ENCODE measurements at regions not wholly inside any gene's neighbourhood (a gene's known extent, or its start where the extent isn't known, plus 50 kb on each side); places are given as distances from the start of the nearest gene placed in this dataset.

DNA sequence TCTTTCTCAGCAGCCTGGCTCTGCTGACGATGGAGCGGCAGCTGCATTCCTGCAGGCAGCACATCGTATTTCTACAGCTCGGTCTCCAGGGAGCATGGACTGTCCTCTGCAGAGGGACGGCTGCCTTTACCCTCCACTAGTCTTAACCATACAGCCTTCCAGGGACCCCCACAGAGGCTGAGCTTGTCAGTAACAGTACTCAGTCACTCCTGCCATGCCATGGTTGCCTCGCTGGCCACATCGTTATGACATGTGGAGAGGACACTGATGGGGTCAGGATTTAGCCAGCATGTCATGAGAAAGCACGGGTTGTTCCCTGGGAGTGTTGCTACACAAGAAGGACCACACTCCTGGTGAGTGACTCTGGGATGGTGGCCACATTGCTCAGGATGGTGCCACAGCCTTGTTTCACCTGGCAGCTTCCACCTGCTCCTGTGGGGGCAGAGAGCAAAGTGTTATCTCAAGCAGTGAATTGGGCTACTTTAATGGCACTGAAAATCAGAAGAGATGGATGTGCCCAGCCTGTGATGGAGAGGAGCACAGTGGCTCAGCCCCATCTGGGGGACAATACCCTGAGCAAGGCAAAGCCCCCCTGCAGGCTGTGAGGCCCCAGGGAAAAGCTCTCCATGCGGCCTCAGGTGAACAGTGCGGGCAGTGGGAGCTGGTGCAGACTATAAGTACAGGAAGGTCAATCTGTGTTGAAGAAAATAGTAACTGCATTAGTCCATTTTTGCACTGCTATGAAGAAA, 443.9 kb downstream of the TCERG1L start:
- DNase-seq (ENCODE audit: low read depth): no peak

DNA sequence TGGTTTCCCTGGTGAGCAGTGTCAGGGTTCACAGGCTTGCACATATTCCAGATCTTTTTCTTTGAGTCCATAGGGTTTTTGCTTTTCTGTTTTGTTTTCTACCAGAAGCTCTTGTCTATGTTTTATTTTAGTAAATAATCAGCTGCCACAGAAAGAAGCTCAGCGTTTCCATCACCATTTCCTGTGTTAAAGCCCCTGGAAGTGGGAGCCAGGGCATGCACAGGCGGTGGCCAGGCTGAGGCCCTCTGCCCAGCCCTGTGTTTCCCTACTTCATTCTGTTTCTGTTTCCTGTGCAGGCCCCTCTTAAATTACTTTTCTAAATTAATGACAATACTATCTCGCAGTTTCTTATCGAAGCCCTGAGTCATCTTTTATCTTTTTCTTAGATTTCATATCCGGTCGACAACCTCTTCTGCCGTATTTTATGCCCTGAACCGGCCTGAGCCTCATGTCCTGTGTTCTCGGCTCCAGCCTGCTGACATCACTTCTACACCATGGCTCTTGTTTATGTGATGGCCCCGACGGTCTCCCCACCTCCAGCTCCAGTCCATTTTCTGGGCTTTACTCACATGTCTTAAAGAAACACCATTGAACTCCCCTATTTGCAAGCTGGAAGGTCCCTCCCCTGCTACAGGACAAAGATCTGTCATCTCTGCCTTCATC, 442.2 kb downstream of the TCERG1L start:
- DNase-seq (ENCODE audit: low read depth): no peak

DNA sequence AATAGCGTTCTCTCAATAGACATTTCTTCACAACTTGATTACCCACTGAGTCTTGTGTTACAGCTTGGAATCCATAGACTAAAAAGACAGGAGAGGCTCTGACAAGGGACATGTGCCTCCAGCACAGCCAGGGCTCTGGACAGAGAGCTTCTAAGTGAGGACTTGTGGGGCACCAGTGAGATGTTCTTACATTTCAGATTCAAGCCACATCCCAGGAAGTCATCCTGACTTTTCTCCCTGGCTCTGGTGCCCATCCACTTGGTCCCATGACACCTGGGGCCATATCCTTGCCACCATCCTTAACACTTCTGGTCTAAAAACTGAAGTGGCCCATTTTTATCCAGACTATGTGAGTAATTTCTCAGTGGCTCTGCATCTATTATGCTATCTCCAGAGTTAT, 440.1 kb downstream of the TCERG1L start:
- DNase-seq (ENCODE audit: low read depth): no peak

DNA sequence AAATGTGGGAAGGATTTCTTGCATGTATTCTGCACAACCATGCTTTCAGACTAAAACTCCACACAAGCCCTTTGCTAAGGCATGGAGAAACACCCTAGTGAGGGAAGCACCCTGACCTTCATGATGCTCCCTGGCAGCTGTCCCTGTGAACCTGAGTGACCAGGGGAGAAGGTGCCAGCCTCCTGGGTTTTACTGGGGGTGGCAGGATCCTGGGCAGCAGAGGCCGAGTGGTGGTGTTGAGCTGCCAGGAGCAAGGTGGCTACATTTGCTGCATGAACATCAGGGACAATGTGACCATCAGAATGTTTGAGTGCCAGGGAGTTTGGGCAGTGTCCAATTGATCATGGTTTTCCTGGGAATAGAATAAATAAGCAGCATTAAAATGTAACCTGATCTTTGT, 437.9 kb downstream of the TCERG1L start:
- DNase-seq (ENCODE audit: low read depth): no peak

DNA sequence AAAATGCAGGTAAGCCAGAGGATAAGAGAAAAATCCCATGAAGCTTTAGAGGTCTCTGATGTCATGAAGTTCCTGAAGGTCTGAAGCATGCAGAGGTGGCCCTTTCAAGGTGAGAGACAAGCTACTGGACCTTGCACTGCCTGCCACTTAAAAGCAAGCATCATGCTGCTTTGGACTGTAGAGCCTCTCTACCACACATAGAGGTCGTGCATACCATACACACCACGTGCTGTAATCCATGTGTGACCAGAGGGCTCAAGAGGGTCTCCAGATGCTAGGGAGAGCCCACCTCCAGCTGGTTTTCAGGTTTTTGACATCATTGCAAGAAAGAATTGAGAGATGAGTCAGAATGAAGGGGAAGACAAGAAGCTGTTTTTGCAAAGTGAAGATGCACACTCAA, 436.4 kb downstream of the TCERG1L start:
- no peak for DNase-seq (ENCODE audit: low read depth)

DNA sequence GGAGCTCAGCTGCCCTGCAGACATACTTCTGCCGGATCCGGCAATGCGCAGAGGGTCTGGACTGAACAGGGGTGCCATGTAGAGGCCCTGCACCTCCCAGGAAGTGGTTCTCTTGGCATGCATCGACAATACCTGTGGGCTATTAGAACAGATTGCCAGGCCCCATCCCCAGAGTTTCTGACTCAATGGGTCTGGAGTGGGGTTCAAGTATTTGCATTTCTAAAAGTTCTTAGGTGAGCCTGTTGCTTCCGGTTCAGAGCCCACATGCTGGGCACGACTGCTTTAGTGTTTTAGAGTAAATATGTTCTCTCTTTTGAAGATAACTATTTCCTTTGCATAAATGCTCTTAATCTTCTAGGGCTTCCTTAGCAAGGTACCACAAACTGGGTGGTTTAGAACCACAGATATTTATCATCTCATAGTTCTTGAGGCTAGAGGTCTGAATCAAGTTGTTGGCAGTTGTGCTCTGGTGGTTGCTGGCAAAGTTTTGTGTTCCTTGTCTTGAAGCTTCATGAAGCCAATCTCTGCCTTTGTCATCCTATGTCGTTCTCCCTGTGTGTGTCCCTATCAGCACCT, 435.5 kb downstream of the TCERG1L start:
- no peak for DNase-seq (ENCODE audit: low read depth)

DNA sequence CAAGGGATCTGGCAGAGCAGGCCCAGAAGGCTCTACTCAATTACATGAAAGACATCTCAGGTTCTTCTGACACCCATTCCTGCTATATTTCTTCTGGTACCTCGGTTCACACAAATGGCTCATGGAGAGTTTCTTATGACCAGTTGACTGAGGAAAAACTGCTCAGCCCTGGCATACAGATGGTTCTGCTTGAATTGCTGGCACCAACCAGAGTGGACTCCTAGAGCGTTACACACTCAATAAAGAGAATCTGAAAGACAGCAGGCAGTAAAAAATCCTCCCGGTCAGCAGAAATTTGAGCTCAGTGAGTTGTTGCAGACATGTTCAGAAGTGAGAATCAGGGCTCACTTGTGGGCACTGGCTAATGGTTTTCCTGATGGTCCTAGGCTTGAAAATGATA, 434.4 kb downstream of the TCERG1L start:
- no peak for DNase-seq (ENCODE audit: low read depth)

DNA sequence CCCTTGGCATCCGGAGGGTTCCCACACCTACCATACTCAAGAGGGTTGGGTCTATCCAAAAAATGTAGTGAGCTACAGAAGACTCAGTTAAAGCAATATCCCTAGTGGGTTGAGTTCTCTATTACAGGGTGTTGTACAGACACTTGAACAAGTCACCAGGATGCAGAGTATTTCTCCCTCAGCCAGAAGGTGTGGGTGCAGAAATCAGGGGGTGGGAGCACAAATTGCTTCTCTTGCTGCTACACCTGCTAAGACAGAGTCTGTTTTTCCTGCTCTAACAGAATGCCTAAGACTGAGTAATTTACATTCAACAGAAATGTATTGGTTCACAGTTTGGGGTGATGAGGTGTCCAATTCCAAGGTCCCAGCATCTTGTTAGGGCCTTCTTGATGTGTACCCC, 433.4 kb downstream of the TCERG1L start:
- no peak for DNase-seq (ENCODE audit: low read depth)

DNA sequence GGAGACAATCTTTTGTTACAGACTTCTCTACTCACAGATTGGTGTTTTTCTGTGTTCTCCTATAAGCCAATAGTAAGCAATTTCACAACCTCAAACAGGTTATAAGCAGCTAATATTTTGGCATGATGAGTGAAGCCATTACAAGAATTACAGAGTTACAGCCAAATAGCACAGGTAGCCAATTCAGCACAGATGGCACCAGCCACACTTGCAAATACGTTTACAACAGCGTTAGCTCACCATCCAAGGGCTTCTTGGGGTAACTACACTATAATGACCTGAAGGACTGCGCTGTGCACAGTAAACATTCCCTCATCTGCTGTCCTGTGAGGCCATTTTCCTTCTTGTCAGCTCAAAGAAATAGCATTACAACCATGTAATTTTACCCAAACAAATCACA, 428.6 kb downstream of the TCERG1L start:
- no peak for DNase-seq (ENCODE audit: low read depth)

DNA sequence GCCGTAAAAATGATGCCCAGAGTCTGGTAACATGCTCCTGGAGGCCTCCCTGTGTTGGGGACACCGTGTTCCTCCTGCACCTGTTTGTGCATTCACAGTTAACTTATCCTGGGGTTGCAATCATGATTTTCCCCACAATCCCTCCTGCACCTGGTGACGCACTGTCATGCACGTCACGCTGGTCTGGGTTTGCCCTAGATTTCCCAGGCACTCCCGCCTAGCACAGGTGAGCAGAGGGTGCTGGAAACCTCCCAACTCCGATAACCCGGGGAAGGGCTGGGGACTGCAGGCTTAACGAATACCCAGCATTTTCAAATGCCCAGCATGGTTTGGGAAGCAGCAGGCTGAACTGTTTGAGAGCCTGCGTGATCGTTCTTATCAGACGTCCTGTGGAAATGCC, 427.1 kb downstream of the TCERG1L start:
- no peak for DNase-seq (ENCODE audit: low read depth)

DNA sequence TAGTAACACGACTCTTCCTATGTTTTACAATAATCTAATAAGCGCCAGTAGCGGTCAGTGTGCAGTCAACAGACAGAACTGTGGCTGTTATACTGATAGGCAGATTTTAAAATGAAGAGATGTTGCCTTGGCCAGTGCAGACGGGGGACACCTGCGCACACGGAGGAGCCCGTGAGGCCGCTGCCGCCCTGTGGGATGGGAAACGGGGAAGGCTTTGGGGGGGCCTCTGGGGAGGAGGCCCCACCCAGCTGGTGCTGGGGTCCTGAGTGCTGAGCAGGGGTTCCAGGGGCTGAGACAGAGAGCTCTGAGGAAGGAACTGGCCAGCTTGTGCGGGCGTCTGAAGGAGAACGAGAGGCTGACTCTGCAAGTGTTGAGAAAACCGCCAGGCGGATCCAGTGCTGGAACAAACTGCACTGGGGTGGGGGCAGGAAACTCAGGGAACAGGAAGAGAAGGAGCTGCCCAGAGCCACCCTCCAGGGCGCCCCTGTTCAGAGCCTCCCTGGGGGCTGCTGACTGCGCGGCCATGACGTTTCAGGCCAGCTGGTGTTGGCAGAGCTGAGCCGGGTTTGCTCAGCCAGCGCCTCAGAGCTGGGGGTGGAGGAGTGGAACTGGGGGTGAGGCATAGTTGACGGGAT, 426.4 kb downstream of the TCERG1L start:
- no peak for DNase-seq (ENCODE audit: low read depth)

DNA sequence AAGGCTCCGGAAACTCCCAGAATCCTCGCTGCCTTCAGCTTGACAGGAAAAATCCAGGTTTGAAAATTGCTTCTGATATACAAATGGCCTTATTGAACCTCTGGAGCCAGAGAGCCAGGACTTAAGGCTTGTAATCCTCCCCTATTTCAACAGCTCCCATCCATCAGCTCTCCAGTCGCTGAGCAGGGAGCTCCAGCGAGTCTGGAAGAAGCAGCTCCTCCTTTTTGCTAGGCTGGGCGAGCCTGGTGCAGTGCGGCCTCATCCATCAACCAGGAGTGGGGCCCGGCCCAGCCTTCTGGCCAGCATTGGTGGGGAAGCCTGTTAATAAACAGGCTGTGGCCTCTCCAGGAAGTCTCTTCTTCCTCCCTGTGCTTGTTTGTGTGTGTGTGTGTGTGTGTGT, 424.4 kb downstream of the TCERG1L start:
- DNase-seq (ENCODE audit: low read depth): no peak

DNA sequence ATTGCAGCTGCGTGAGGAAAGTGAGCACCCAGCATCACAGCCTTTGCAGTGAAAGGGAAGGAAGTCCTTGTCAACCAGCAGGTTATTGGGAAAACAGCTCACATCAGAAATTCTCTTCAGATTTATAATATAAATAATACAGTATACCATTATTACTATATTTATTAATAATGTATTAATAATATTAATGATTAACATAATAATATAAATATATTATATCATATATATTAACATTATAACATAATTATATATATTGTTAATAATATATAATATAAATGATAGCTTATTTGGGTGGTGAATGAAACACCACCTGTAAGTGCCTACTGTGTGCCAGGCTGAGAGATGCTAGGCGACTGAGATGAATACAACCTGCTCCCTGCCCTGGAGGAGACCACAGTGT, 423.0 kb downstream of the TCERG1L start:
- no peak for DNase-seq (ENCODE audit: low read depth)

DNA sequence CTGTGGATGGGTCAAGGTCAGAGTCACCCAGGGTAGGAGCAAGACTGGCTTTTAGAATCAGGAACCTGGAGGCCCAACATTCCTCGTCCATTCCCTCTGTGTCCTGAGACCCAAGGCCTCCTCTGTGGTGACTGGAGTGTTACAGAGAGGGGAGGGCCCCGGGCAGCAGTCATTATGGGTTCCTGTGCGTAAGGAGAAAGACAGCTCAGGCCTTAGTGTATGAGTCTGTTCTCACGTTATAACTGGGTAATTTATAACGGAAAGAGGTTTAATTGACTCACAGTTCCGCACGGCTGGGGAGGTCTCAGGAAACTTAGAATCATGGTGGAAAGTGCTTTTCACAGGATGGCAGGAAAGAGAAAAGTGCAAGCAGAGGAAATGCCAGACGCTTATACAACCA, 422.3 kb downstream of the TCERG1L start:
- DNase-seq (ENCODE audit: low read depth): no peak

DNA sequence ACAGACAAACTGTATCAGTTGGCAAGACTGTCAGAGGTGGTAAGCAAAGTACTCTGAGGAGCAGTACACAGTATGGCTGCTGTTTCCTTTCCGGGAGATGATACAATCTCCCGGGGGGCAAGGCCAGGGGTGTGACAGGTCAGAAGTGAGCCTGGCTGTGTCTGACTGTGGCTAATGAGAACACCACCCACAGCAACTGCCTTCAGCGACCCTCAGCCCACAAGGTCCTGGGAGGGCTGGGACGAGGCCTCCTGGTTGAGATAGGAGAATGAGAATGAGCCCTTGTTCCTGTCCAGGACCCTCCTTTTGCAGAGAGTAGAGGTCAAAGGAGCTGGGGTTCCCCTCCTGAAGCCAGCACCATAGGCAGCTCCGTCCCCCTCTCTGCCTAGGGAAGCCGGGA, 421.7 kb downstream of the TCERG1L start:
- no peak for DNase-seq (ENCODE audit: low read depth)

DNA sequence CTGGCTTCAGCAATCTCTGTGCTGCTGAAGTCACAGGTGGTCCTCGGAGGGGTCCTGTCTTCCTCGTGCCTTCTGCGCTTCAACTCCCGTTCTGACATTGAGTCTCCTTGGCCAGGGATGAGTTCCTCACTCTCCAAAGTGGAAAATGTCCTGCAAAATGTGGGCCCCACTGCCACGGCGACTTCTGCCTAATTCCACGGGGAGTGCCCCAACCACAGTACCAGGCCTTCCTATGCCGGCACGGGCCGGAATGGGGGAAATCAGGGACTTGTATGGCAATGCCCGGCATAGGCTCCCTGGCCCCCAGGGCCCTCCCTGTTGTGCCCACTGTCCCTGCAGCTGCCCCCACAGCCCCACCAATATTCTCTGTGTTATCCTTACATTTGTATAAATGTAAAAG, 420.5 kb downstream of the TCERG1L start:
- no peak for DNase-seq (ENCODE audit: low read depth)

DNA sequence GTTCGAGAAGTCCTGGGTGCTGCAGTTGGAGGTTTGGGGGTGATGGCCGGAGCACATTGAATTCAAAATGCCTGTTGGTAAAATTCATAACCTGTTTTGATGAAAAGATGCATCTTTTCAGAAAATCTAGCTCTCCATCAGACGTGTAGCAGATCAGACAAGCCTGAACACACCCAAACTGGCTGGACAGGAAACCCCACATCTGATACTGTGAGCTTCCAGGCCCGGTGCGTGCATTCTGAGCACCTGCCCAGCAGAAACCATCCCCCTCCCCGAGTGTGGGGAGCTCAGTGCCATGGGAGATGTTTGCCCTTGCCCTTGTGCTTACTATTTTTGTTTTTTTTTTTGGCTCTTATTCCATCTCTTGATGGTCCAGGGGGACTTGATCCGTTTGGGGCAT, 417.1 kb downstream of the TCERG1L start:
- no peak for DNase-seq (ENCODE audit: low read depth)

DNA sequence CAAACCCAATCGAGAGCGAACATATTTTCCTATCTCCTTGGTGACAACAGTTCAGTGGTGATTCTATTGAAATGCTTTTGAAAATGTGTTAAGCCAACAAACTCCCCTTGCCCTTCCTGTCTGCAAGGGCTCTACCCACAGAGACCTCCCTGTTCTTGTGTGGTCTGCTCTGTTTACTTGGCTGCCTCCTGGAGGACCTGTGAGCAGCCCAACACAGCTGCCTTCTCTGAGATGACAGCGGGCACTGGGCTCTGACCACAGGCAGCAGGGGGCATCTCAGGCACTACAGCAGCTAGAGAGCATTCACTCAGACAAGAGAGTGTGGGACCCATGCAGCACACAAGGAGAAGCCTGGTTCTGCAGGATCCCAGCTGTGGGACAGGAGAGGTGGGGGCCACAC, 416.4 kb downstream of the TCERG1L start:
- no peak for DNase-seq (ENCODE audit: low read depth)

DNA sequence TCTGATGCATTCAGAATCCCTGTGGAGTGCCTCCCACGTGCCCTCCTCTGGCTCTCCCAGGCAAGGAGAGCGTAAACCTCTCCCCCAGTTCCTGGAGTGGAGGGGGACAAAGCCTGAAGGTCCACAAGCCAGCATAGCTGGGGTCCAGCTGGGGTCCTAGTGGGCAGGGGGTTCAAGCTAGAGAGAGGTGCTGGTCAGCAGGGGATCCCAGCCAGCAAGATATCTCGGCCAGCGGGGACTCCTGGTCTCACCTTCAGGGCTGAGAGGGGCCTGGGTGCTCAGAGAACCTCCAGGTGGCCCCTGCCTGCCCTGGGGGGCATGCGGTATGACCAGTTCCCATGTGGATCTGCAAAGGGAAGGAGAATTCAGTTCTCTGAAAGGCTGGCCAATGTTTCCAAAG, 413.7 kb downstream of the TCERG1L start:
- no peak for DNase-seq (ENCODE audit: low read depth)

DNA sequence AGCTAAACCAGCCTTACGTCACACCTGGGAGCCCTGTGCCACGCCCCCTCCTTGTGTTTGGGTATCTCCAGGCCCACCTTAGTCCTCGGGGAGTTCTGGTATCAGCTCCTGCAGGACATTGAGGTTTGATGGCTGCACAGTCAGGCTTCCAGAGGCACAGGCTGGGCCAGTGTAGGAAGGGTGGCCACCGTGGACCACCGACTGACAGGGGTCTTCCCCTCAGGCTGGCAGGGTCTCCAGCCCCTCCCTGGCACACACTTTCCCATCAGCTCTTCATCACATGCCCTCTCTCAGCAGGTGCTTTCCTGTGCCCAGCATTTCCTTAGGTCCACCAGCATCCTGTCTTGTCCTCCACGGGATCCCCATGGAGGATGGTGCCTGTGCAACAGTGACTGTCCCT, 413.1 kb downstream of the TCERG1L start:
- no peak for DNase-seq (ENCODE audit: low read depth)

DNA sequence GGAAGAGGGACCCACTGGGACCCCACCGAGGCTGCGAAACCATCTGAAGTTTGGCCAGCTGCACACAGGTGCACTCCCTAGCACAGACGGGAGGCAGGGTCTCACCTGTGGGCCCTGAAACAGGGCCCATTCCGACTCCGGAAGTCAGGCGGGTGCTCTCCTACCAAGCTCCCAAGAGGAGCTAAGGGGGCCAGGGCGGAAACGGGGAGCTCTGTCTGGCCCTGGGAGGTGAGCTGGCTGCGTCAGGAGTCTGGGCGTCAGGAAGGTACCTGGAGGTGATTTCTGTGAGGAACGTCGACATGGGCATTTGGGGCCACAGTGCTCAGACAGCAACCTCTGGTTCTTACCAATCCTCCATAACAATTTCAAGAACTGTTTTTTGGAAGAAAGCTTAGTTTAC, 411.7 kb downstream of the TCERG1L start:
- no peak for DNase-seq (ENCODE audit: low read depth)

DNA sequence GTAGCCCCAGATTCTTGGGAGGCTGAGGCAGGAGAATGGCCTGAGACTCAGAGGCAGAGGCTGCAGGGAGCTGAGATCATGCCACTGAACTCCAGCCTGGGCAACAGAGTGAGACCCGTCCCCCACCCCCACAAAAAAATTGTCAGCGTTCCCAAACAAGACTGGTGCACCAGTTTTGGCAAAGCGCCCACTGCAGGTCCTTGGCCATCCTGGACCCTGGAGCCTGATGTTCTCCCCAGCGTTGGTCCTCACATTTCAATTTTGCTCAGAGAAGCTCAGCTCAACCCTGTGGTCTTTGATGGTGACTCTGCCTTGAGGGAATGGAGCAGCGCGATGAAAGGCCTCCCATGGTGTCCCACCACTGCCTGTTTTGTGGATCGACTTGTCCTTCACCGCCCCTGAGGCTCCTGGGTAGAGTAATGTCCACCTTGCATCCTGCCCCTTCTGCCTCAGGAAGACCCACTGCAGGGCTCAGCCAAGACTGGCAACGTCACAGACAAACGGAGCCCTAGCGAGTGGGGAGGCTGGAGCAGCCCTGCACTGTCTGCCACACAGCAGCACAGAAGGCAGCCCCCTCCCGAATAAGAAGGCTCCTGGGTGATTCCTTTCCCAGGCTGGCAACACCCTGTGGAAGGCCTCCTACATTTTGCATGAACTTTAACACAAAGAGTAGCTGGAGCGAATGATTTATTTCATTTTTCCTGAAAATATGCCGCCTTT, 410.9 kb downstream of the TCERG1L start:
- DNase-seq (ENCODE audit: low read depth): no peak
